H1 (cell line): ENCODE measurements at regions not wholly inside any gene's neighbourhood (a gene's known extent, or its start where the extent isn't known, plus 50 kb on each side); places are given as distances from the start of the nearest gene placed in this dataset.

ENCODE experiments used
- CHD1 ChIP-seq: IDR thresholded peaks from 2 replicates; pipeline ENCODE4 v1.6.1; 2012; ENCODE audit warnings: low read depth, low read length, improper control_type of control experiment
- EZH2 ChIP-seq: fragments of 200-600 bp; sonication (generic); IDR thresholded peaks from 2 replicates; pipeline ENCODE4 v1.7.1; 2012; ENCODE audit warnings: low read depth, mild to moderate bottlenecking, moderate library complexity, low read length, inconsistent platforms; ENCODE audit not compliant: severe bottlenecking

GRCh38 chr4:103996637-103997036, 276.9 kb upstream of the TACR3 start (continued):
- no peak for TF ChIP-seq CHD1
- TF ChIP-seq EZH2 = no peak
